ENCODE measurements at regions not wholly inside any gene's neighbourhood (a gene's known extent, or its start where the extent isn't known, plus 50 kb on each side); places are given as distances from the start of the nearest gene placed in this dataset.

DNA sequence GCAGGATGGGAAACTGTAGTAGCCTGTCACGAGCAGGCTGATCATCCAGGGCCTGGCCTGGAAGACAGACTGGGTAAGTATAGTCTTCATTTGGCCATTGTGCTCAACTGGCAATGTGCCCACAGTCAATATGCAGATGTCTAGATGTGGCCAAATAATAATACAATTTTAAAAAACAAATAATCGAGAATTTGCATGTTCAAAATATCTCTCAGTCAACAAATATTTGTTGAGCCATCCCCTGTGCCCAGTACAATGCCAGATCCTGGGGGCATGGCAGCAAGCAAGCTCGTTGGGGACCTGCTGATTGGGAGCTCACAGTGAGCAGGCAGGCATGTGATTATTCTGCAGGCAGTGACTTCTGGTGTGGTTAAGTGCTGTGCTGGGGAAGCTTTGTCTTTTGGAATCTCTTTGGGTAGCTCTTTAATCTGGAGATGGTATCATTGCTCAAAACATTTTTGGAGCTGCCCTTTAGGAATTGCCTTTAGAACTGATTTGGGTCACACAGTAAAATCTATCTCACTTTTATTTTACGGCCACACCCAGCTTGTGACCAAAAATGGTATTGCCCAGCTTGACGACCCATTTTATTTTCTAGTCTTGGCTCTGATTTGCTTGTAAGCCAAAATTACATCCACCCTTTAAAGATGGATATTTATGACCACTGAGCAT lies 92.2 kb downstream of the PLCE1 start:
- no peaks in the 10 kb centered on the region for H3K79me2 ChIP-seq (ENCODE audit: insufficient read depth, low read depth, low read length)
- no peak overlapping the region for H3K27ac ChIP-seq (ENCODE audit: low read depth, low read length, poor library complexity, severe bottlenecking)
- intact Hi-C loops (cut with micrococcal nuclease; ENCODE audit: unreplicated experiment) = no loop called here
- no peak for TF ChIP-seq EZH2phosphoT487 (IDR thresholded peaks at IDR 0.05; ENCODE audit: borderline replicate concordance, low read depth, low read length)
- TF ChIP-seq, protein P1, sequence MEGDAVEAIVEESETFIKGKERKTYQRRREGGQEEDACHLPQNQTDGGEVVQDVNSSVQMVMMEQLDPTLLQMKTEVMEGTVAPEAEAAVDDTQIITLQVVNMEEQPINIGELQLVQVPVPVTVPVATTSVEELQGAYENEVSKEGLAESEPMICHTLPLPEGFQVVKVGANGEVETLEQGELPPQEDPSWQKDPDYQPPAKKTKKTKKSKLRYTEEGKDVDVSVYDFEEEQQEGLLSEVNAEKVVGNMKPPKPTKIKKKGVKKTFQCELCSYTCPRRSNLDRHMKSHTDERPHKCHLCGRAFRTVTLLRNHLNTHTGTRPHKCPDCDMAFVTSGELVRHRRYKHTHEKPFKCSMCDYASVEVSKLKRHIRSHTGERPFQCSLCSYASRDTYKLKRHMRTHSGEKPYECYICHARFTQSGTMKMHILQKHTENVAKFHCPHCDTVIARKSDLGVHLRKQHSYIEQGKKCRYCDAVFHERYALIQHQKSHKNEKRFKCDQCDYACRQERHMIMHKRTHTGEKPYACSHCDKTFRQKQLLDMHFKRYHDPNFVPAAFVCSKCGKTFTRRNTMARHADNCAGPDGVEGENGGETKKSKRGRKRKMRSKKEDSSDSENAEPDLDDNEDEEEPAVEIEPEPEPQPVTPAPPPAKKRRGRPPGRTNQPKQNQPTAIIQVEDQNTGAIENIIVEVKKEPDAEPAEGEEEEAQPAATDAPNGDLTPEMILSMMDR (conservative IDR thresholded peaks at IDR 0.05; ENCODE audit: low read length) = no peak
- no peaks in the 10 kb centered on the region for H3K36me3 ChIP-seq (ENCODE audit: insufficient read depth, low read length)
- no peaks in the 10 kb centered on the region for H3K9me2 ChIP-seq (ENCODE audit: insufficient read depth, low read length)
- no peaks in the 10 kb centered on the region for H4K20me1 ChIP-seq (ENCODE audit: insufficient read depth, low read length)
- no peak overlapping the region for H3K4me3 ChIP-seq (ENCODE audit: low read depth, low read length, poor library complexity, severe bottlenecking)
- no peak for DNase-seq (ENCODE audit: low spot score)
- H3K9me3 ChIP-seq (ENCODE audit: low read length) = no peaks in the 10 kb centered on the region
- no peaks in the 10 kb centered on the region for H3K4me1 ChIP-seq (ENCODE audit: insufficient read depth, low read length, poor library complexity, severe bottlenecking)
- H2AFZ ChIP-seq (ENCODE audit: low read length) = no peak overlapping the region
- no peak overlapping the region for H3K4me2 ChIP-seq (ENCODE audit: low read length)
- BruUV-seq (replicated peaks) = no TSS peak
- CTCF ChIA-PET (ENCODE audit: unreplicated experiment) = no interaction called here
- POLR2A ChIA-PET = interaction anchor here (0.5 to 0.7 kb wide), 2 partner anchors 116 to 903 kb away, joined by 3 to 4 read pairs; no protein-coding TSS in a partner anchor

DNA sequence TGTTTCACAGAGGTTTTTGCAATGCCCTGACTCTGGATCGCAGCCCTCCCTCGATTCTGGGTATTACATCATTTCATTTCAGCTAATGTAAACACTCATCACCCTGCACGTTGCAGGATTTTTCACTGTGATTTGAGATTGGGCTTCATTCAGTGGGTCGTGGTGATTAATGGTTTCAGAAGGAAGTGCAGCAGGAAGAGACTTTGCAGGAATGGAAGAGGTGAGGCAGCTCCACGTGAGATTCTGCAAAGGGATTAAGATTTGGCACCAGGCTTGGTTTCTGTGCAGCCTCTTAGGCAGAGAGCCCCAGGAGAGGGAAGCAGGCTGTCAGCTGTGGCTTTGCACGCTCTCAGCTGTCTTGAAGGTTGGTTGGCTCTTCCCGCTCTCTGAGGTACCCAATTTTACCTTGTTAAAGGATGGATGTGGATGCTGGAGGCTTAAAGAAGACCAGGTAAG lies 95.2 kb downstream of the PLCE1 start:
- CTCF ChIA-PET (ENCODE audit: unreplicated experiment) = no interaction called here

DNA sequence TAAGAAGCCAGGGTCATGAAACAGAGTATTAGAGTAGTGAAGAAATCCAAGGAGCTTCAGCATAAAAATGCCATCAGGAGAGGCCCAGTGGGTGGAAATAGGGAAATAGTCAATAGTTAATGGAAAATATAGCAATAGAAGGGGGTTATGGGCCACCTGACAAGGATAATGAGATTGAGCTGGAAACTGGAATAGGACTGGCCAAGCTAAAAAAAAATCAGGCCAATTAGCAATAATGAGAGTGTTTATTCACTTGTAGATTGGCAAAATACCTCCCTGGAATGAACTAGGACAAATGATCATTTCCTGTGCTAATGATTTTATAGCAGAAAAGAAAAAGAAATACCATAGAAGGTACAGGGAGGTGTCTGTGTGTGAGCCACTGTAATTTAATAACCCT lies 97.9 kb downstream of the PLCE1 start:
- Histone ChIP-seq H4K20me1 (ENCODE audit: insufficient read depth, low read length) (no peaks in the 10 kb centered on the region), H3K9me2 (ENCODE audit: insufficient read depth, low read length) (no peaks in the 10 kb centered on the region), H3K4me1 (ENCODE audit: insufficient read depth, low read length, poor library complexity, severe bottlenecking) (no peaks in the 10 kb centered on the region), H3K4me2 (ENCODE audit: low read length) (no peak overlapping the region), H2AFZ (ENCODE audit: low read length) (no peak overlapping the region), H3K4me3 (ENCODE audit: low read depth, low read length, poor library complexity, severe bottlenecking) (no peak overlapping the region), H3K36me3 (ENCODE audit: insufficient read depth, low read length) (no peaks in the 10 kb centered on the region), H3K9me3 (ENCODE audit: low read length) (no peaks in the 10 kb centered on the region), H3K79me2 (ENCODE audit: insufficient read depth, low read depth, low read length) (no peaks in the 10 kb centered on the region), H3K27ac (ENCODE audit: low read depth, low read length, poor library complexity, severe bottlenecking) (no peak overlapping the region)
- intact Hi-C loops (cut with micrococcal nuclease; ENCODE audit: unreplicated experiment) = no loop called here
- ChIA-PET CTCF (ENCODE audit: unreplicated experiment) (no interaction called here), POLR2A (interaction anchor here (0.8 kb wide), 1 partner anchor 96 kb away, joined by 4 read pairs; no protein-coding TSS in a partner anchor)
- BruUV-seq (replicated peaks) = no TSS peak
- no peak for DNase-seq (ENCODE audit: low spot score)
- no peak for TF ChIP-seq EZH2phosphoT487 (IDR thresholded peaks at IDR 0.05; ENCODE audit: borderline replicate concordance, low read depth, low read length)

More for the DNA sequence above, 95.2 kb downstream of the PLCE1 start:
- TF ChIP-seq EZH2phosphoT487 (IDR thresholded peaks at IDR 0.05; ENCODE audit: borderline replicate concordance, low read depth, low read length) = no peak
- TF ChIP-seq, protein P1 (conservative IDR thresholded peaks at IDR 0.05; ENCODE audit: low read length) = no peak
- no TSS peak for BruUV-seq (replicated peaks)
- Histone ChIP-seq H3K27ac (ENCODE audit: low read depth, low read length, poor library complexity, severe bottlenecking) (no peak overlapping the region), H3K79me2 (ENCODE audit: insufficient read depth, low read depth, low read length) (no peaks in the 10 kb centered on the region), H2AFZ (ENCODE audit: low read length) (no peak overlapping the region), H3K9me2 (ENCODE audit: insufficient read depth, low read length) (no peaks in the 10 kb centered on the region), H3K4me2 (ENCODE audit: low read length) (no peak overlapping the region), H4K20me1 (ENCODE audit: insufficient read depth, low read length) (no peaks in the 10 kb centered on the region), H3K4me1 (ENCODE audit: insufficient read depth, low read length, poor library complexity, severe bottlenecking) (no peaks in the 10 kb centered on the region), H3K36me3 (ENCODE audit: insufficient read depth, low read length) (no peaks in the 10 kb centered on the region), H3K9me3 (ENCODE audit: low read length) (no peaks in the 10 kb centered on the region), H3K4me3 (ENCODE audit: low read depth, low read length, poor library complexity, severe bottlenecking) (no peak overlapping the region)
- POLR2A ChIA-PET = no interaction called here
- DNase-seq (ENCODE audit: low spot score) = no peak
- intact Hi-C loops (cut with micrococcal nuclease; ENCODE audit: unreplicated experiment) = no loop called here
